H4 (cell line): ENCODE measurements at regions not wholly inside any gene's neighbourhood (a gene's known extent, or its start where the extent isn't known, plus 50 kb on each side); places are given as distances from the start of the nearest gene placed in this dataset.
"Not testable (repeated sequence)": the region's sequence is repeated elsewhere in the genome, so short reads cannot be mapped to it uniquely, and the experiment has no call there.

Experiments
- DNase-seq: peaks from one replicate; pipeline ENCODE4 v3.0.0-alpha.2; 2015; ENCODE audit warnings: low spot score

- DNase-seq: no peak
Observed at GRCh38 chr10:33899578-33900531, 565.4 kb upstream of the NRP1 start.

DNA sequence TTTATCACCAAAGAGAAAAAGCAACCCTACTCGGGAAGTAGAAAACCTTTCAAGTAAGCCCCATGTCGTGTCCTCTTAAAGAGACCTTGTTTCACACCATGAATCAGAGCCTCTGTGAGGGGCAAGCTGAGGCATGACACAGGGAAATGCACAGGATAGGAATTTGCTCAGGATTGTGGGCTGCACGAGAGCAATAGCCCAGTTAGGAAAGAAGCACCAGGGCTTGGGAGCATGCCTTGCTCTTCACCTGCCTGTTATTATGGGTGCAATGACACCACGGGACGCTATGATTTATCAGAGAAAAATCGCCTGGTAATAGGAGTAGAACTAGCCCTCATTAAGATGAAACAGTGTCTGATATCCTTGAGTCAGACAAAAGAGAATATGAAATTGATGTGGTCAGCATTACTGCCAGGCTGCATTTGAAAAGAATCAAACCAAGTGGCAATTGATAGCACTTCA is 562.9 kb upstream of the NRP1 start:
- DNase-seq: no peak

GRCh38 chr10:33893506-33893905 is 559.0 kb upstream of the NRP1 start:
- no peak for DNase-seq

DNA sequence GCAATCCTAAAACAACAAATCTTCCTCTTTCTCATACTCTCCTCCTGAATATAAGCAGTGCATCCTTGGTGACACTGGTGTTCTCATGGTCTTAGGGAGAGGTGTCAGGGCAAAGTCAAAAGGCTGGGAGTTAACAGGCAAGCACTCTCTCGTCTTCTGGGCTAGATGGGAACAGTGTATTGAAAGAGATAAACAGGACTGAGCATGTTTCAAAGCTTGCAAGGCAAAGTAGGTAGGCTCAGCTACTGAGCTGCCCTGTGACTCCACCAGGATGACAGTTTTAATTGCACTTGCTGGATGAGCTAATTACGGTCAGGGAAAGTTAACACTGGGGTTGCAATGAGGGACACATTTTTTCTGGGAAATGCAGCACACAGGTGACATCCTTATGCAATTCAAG is 554.9 kb upstream of the NRP1 start:
- DNase-seq: no peak

DNA sequence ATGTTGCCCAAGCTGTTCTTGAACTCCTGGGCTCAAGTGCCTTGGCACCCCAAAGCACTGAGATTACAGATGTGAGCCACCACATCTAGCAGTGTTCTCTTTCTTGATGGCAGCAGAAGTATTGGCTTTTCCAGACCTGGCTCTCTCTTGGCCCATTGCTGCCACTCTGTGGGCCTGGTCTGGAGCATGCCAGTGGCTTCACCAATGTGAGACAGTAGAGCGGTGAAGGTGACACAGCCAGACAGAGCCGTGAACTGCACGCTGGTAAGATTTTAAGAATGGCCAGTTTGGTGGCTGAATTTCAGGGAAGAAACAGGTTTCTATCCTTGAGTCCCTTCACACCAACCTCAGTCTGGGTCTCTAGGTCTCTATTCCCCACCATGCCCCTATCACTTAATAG is 552.7 kb upstream of the NRP1 start:
- DNase-seq: no peak

- no peak for DNase-seq
Observed at GRCh38 chr10:33886299-33886698, 551.8 kb upstream of the NRP1 start.

DNA sequence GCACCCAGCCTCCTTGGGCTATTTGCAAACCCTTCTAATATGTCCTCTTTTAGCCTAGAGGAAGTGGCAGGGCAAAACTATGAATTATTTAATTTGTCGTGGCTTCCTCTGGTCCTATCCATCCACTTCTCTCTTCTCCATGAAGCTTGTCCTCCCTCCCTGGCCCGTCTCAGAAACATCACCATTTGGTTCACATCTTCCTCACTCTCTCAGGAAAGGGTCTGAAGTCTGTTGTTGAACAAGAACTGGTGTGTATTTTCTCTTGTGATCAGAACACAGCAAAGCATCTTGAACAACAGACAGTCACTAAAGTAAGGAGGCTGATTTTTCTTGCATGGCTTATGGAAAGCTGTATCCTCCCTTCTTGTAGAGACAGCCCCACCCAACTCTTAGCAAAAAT is 550.1 kb upstream of the NRP1 start:
- no peak for DNase-seq

DNA sequence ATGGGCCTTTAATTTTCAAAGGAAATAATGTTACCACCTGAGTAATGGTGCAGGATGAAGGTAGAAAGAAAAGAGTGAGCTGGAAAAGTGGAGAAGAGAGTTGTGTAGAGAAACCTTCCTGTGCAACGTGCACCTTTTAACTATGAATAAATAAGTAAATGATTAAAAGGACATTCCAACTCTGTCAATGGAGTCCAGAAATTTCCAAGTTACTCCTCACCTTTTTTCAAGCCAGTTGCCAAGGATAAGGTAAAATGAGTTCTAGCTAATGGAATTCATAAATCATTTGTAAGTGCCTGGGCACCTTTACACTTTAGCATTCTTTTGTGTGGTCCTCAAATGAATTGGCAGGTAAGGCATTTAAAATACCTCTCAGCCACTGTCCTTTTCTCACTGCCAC is 549.4 kb upstream of the NRP1 start:
- DNase-seq: no peak

DNA sequence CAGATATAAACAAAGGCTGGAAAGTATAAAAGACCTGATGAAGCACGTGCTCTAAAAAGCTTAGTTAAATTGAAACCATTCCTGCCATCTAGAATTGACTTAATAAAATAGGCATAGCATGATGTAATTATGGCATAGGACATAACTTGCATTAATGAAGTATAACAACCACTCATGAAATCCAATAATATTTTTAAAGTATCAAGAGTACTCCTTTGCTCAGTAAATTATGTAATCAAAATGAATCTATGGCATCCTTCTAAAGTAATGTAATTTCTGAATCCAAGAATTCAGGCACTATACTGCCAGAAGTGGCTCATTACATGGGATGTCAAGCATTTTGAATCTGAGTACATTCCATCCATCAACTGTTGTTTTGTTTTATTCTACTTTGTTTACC is 548.5 kb upstream of the NRP1 start:
- no peak for DNase-seq

DNA sequence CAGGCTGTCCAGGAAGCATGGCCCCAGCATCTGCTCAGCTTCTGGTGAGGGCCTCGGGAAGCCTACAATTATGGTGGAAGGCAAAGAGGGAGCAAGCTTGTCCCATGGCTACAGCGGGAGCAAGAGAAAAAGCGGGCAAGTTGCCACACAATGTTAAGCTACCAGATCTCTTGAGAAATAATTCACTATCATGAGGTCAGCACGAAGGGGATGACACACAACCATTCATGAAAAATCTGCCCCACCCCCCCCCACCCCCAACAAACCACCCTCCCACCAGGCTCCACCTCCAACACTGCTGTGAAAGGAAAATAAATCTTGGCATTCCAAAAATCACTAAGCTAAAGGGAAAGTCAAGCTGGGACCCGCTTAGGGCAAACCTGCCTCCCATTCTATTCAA is 545.8 kb upstream of the NRP1 start:
- DNase-seq: no peak

DNA sequence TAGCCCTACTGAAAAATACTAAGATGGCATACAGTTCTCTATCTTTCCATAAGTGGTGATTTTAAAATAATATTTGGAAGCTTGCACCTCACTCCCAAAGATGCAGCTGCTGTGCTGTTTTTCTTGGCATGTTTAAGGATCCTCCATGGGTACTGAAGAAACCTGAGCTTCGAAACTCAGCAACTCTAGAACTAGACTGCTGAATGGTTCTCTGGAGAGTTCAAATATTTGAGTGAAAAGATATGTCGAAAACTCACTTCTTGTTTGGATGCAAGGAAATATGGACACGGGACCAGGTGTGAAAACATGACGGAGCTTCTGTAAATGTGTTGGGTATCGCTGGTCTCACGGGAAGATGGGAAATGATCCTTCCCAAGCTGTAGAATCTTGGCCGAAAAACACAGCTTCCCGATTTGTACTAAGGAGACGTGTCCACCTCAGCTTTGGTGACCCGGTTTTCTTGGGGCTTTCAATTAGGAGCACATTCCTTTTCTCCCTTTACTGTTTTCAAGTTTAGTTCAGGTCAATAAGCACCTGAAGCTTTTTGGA is 543.8 kb upstream of the NRP1 start:
- no peak for DNase-seq

DNA sequence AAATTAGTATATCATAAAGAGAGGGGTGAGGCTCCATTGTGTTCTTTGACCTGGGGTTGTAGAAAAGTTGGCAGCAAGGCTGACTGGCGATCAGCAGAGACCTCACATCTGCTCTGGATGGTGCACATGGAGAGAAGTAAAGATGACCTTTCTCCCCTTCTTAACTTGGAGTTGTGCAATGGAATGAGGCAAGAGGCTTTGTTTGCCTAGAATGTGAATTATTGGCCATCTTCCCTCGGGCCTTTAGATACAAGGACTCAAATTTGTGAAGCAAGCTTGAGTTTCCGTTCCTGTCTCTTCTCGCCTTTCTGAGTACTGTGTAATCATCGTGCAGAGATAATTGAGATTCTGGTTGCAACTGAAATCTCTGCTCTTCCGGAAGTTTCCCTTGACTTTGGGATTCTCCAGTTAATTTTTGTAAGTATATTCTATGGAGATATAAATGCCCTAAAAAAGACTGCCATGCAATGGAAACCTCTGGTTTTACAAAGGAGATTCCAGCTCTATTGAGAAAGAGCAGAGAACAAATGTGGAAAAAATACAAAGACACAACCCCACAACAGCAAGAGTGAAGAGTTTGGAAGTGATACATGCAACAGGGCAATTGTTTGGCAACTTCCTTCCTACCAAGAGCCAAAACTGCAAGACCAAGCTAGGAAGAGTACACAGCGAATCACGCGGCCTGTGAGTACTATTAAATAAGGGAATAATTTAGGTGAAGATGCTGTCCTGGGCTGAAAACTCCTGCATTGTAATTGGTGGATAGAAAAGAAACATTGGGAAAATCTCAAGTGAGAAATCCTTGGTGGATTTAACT is 542.3 kb upstream of the NRP1 start:
- no peak for DNase-seq

GRCh38 chr10:33875924-33876583 is 541.6 kb upstream of the NRP1 start:
- no peak for DNase-seq

GRCh38 chr10:33871061-33871956 is 536.8 kb upstream of the NRP1 start:
- no peak for DNase-seq

GRCh38 chr10:33869481-33869880 is 535.0 kb upstream of the NRP1 start:
- DNase-seq: no peak

GRCh38 chr10:33869028-33869427 is 534.6 kb upstream of the NRP1 start:
- no peak for DNase-seq

DNA sequence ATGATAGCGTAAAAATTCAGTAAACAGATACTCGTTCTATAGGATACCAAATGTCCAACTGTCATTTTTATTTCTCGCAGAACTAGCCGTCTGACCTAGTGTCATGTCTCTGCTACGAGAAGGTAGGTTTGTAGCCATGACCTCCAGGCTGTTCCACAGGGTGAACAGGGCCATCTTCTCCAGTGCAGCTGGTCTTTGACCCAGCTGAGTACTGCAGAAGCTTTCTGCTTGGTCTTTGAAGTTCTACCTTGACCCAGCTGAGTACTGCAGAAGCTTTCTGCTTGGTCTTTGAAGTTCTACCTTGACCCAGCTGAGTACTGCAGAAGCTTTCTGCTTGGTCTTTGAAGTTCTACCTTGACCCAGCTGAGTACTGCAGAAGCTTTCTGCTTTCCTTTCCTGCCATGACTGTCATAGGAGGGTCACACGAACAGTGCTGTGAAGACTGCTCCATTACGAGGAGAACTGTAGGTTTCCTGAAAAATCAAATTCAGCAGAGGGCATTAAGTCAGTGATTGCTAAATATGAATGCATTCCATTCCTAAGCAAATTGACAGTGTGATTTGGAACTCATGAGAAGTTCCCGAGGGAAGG is 532.8 kb upstream of the NRP1 start:
- DNase-seq: not testable (repeated sequence)

DNA sequence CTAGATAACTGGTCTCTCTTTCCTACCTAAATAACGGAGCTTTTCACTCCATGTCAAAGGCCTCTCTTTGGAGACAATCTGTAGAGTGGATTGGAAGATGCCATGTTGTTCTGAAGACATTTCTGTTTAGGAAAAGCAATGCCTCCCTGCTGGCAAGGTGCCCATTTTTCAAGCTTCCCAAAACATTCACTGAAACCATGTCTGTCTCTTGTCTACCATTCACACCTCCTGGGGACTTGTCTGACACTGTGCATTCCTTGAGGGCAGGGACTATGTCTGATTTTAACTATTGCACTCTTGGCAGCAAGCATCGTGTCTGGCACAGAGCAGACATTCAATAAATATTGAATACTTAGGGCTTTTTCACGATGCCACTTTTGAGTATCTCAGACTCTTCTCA is 528.9 kb upstream of the NRP1 start:
- no peak for DNase-seq

DNA sequence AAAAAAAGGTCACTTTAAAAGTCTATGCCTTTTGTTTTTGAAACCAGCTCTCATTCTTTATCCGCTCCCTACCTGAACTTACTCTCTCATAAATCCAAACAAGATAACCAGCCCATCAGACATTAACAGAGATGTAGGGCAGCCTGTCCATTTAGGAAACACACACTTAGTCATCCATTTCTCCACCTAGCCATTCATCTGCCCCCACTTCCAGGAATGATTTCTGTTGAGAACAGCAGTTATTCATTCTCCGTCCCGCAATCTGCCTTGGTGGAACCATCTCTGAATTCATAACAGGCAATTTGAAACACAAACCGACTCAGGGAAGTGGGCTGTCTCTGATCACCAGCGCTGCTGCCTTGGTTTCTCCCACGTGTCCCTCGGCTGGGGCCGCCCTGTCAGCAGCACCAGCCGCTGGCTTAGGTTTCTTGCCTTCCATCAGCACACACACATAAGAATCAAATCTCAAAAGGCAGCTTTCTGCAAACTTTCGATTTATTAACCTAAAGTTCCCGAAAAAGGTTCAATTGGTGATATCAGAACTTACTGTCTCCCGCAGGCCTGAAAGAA is 528.2 kb upstream of the NRP1 start:
- DNase-seq: no peak

- no peak for DNase-seq
Observed at GRCh38 chr10:33861833-33862232, 527.4 kb upstream of the NRP1 start.
